Body of pancreas (tissue), 4 donors: ENCODE measurements at regions not wholly inside any gene's neighbourhood (a gene's known extent, or its start where the extent isn't known, plus 50 kb on each side); places are given as distances from the start of the nearest gene placed in this dataset.
A peak's percentile ranks its signal among the peaks of the same experiment; 100 is the strongest.

Source experiments
- ATAC-seq: fragments of 150-250 bp; one replicate; pipeline ENCODE4 v1.9.1; 2016
- DNase-seq, 4 donors: peaks; one replicate each; pipeline ENCODE4 v3.0.0-alpha.2; 2019
- H3K27ac ChIP-seq, 4 donors: fragments of 200-600 bp; sonication (generic); 1 replicate in 3 of 4; 2 replicates in 1 of 4; pipeline versions ENCODE4 v1.5.1 to v1.6.1; 2016 to 2019; ENCODE audit warnings: mild to moderate bottlenecking in 1 of 4, mixed read lengths in 1 of 4, moderate library complexity in 1 of 4
- H3K27me3 ChIP-seq, 2 donors: fragments of 200-600 bp; sonication (generic); one replicate each; pipeline ENCODE4 v1.6.0; 2016; ENCODE audit warnings: mild to moderate bottlenecking in 1 of 2
- H3K36me3 ChIP-seq, 2 donors: fragments of 200-600 bp; sonication (generic); replicated peaks in 1 of 2; 2 replicates each; pipeline ENCODE4 v1.5.1; 2016; ENCODE audit warnings: low read depth in 2 of 2; ENCODE audit not compliant: insufficient read depth in 1 of 2
- H3K4me1 ChIP-seq: fragments of 200-600 bp; sonication (generic); one replicate; pipeline ENCODE4 v1.6.0; 2016
- H3K4me3 ChIP-seq, 2 donors: fragments of 200-600 bp; sonication (generic); 1 replicate in 1 of 2; 2 replicates in 1 of 2; pipeline ENCODE4 v1.5.1; 2016 to 2019
- H3K9me3 ChIP-seq, 3 donors: fragments of 200-600 bp; sonication (generic); 1 replicate in 2 of 3; 2 replicates in 1 of 3; pipeline ENCODE4 v1.5.1; 2016
- CTCF ChIP-seq, 7 experiments: fragments of 450-650 bp in 4 of 7; fragments of 200-600 bp in 3 of 7; sonication (generic) in 3 of 7; IDR thresholded peaks; one replicate each; pipeline ENCODE4 v1.5.1; 2016 to 2019; ENCODE audit warnings: antibody characterized with exemption in 7 of 7
- POLR2A ChIP-seq, 3 donors: fragments of 450-650 bp; IDR thresholded peaks; one replicate each; pipeline ENCODE4 v1.6.1; 2016; ENCODE audit warnings: antibody characterized with exemption in 3 of 3, mild to moderate bottlenecking in 2 of 3
- WGBS, 2 donors: methylation state at CpG; one replicate each; pipeline ENCODE4 v1.1.5; 2017; 5-methylcytosine and 5-hydroxymethylcytosine counted together
- intact Hi-C: fragments of 100-400 bp; cut with DNase I; formaldehyde crosslinking; loops from one replicate; pipeline ENCODE4 v1.15.1; 2023

- intact Hi-C loops: no loop called here
- ATAC-seq (no peak), DNase-seq (no peak)
- Histone ChIP-seq H3K4me1 (no peaks in the 10 kb centered on the region), H3K36me3 (no peaks in the 10 kb centered on the region), H3K9me3 (no peaks in the 10 kb centered on the region), H3K27me3 (no peaks in the 10 kb centered on the region), H3K27ac (no peak overlapping the region), H3K4me3 (no peak overlapping the region)
- no peak for TF ChIP-seq CTCF (IDR thresholded peaks at IDR 0.05)
- no peak for TF ChIP-seq POLR2A (IDR thresholded peaks at IDR 0.05)
Observed at GRCh38 chr3:168498194-168498593, 402.5 kb upstream of the GOLIM4 start.

GRCh38 chr3:168497741-168498140 lies 402.0 kb upstream of the GOLIM4 start:
- Histone ChIP-seq H3K4me3 (no peak overlapping the region), H3K27me3 (no peaks in the 10 kb centered on the region), H3K4me1 (no peaks in the 10 kb centered on the region), H3K36me3 (no peaks in the 10 kb centered on the region), H3K27ac (no peak overlapping the region), H3K9me3 (no peaks in the 10 kb centered on the region)
- WGBS, 2 donors: 54 to 56% methylated on average over 2 of the region's 2 CpGs
- ATAC-seq (no peak), DNase-seq (peak in 2 of 4 donors; percentile 8 to 12)
- intact Hi-C loops: no loop called here
- TF ChIP-seq POLR2A (IDR thresholded peaks at IDR 0.05) (no peak), CTCF (IDR thresholded peaks at IDR 0.05) (no peak)

- no peak for ATAC-seq
- 30 to 41% methylated on average over 4 of the region's 4 CpGs for WGBS, 2 donors
- TF ChIP-seq POLR2A (IDR thresholded peaks at IDR 0.05) (no peak), CTCF (IDR thresholded peaks at IDR 0.05) (no peak)
- H3K9me3 ChIP-seq: no peaks in the 10 kb centered on the region
- H3K27me3 ChIP-seq: no peaks in the 10 kb centered on the region
- no peaks in the 10 kb centered on the region for H3K36me3 ChIP-seq
- H3K4me3 ChIP-seq: no peak overlapping the region
- H3K27ac ChIP-seq: no peak overlapping the region
- intact Hi-C loops: no loop called here
- no peaks in the 10 kb centered on the region for H3K4me1 ChIP-seq
- DNase-seq: no peak
Observed at GRCh38 chr3:168497183-168497582, 401.5 kb upstream of the GOLIM4 start.

GRCh38 chr3:168495932-168496331 lies 400.2 kb upstream of the GOLIM4 start:
- H3K9me3 ChIP-seq: no peaks in the 10 kb centered on the region
- intact Hi-C loops: no loop called here
- DNase-seq (no peak), ATAC-seq (no peak)
- H3K36me3 ChIP-seq: no peaks in the 10 kb centered on the region
- no peak overlapping the region for H3K27ac ChIP-seq
- 79 to 90% methylated on average over 2 of the region's 2 CpGs for WGBS, 2 donors
- TF ChIP-seq POLR2A (IDR thresholded peaks at IDR 0.05) (no peak), CTCF (IDR thresholded peaks at IDR 0.05) (no peak)
- no peaks in the 10 kb centered on the region for H3K4me1 ChIP-seq
- H3K27me3 ChIP-seq: no peaks in the 10 kb centered on the region
- H3K4me3 ChIP-seq: no peak overlapping the region

GRCh38 chr3:168495270-168495669 lies 399.5 kb upstream of the GOLIM4 start:
- no peaks in the 10 kb centered on the region for H3K4me1 ChIP-seq
- no peak for DNase-seq
- H3K27ac ChIP-seq: no peak overlapping the region
- no peak for ATAC-seq
- no peaks in the 10 kb centered on the region for H3K27me3 ChIP-seq
- H3K9me3 ChIP-seq: no peaks in the 10 kb centered on the region
- intact Hi-C loops: no loop called here
- 73 to 80% methylated on average over 2 of the region's 2 CpGs for WGBS, 2 donors
- no peak for TF ChIP-seq CTCF (IDR thresholded peaks at IDR 0.05)
- TF ChIP-seq POLR2A (IDR thresholded peaks at IDR 0.05): no peak
- H3K36me3 ChIP-seq: no peaks in the 10 kb centered on the region
- H3K4me3 ChIP-seq: no peak overlapping the region
